HG03469 (cell line): ENCODE measurements at regions not wholly inside any gene's neighbourhood (a gene's known extent, or its start where the extent isn't known, plus 50 kb on each side); places are given as distances from the start of the nearest gene placed in this dataset.
"Not testable (repeated sequence)": the region's sequence is repeated elsewhere in the genome, so short reads cannot be mapped to it uniquely, and the experiment has no call there.

ENCODE experiments used
- ATAC-seq: cut with Tn5 transposase; IDR thresholded peaks from one replicate; pipeline ENCODE4 v1.9.1; 2021; ENCODE audit warnings: mild to moderate bottlenecking, moderate library complexity, moderate number of reproducible peaks; ENCODE audit not compliant: unreplicated experiment

GRCh38 chr21:25489673-25490072 lies 117.6 kb downstream of the MRPL39 start:
- ATAC-seq: no peak

- peak; percentile 79 for ATAC-seq
Measured at GRCh38 chr21:25487046-25487594, 120.2 kb downstream of the MRPL39 start.

GRCh38 chr21:25485914-25486313 lies 121.4 kb downstream of the MRPL39 start:
- no peak for ATAC-seq

GRCh38 chr21:25467896-25468295 lies 139.4 kb downstream of the MRPL39 start:
- ATAC-seq: no peak

GRCh38 chr21:25467071-25467470 lies 140.2 kb downstream of the MRPL39 start:
- not testable (repeated sequence) for ATAC-seq

- no peak for ATAC-seq
Measured at GRCh38 chr21:25466470-25466869, 140.8 kb downstream of the MRPL39 start.

GRCh38 chr21:25465263-25465662 lies 142.0 kb downstream of the MRPL39 start:
- ATAC-seq: no peak

- peak; percentile 51 for ATAC-seq
Measured at GRCh38 chr21:25464275-25464674, 143.0 kb downstream of the MRPL39 start.

- peak; percentile 37 for ATAC-seq
Measured at GRCh38 chr21:25462517-25462971, 144.7 kb downstream of the MRPL39 start.

GRCh38 chr21:25461725-25462124 lies 145.6 kb downstream of the MRPL39 start:
- no peak for ATAC-seq

GRCh38 chr21:25459993-25460392 lies 147.3 kb downstream of the MRPL39 start:
- no peak for ATAC-seq

- ATAC-seq: no peak
Measured at GRCh38 chr21:25459365-25459764, 147.9 kb downstream of the MRPL39 start.

- ATAC-seq: no peak
Measured at GRCh38 chr21:25458484-25458883, 148.8 kb downstream of the MRPL39 start.

GRCh38 chr21:25457946-25458345 lies 149.3 kb downstream of the MRPL39 start:
- no peak for ATAC-seq

GRCh38 chr21:25457411-25457810 lies 149.9 kb downstream of the MRPL39 start:
- ATAC-seq: peak; percentile 43

GRCh38 chr21:25456672-25457071 lies 150.6 kb downstream of the MRPL39 start:
- peak; percentile 24 for ATAC-seq

- ATAC-seq: no peak
Measured at GRCh38 chr21:25453524-25453923, 153.8 kb downstream of the MRPL39 start.

- ATAC-seq: no peak
Measured at GRCh38 chr21:25449950-25450349, 157.3 kb downstream of the MRPL39 start.

GRCh38 chr21:25441835-25442234 lies 165.4 kb downstream of the MRPL39 start:
- no peak for ATAC-seq

- ATAC-seq: not testable (repeated sequence)
Measured at GRCh38 chr21:25437465-25437864, 169.8 kb downstream of the MRPL39 start.

GRCh38 chr21:25428537-25428936 lies 178.7 kb downstream of the MRPL39 start:
- ATAC-seq: no peak

- no peak for ATAC-seq
Measured at GRCh38 chr21:25427828-25428227, 179.5 kb downstream of the MRPL39 start.

- ATAC-seq: no peak
Measured at GRCh38 chr21:25426580-25426979, 180.7 kb downstream of the MRPL39 start.
